ENCODE measurements at regions not wholly inside any gene's neighbourhood (a gene's known extent, or its start where the extent isn't known, plus 50 kb on each side); places are given as distances from the start of the nearest gene placed in this dataset.

GRCh38 chrX:36583674-36584073, 424.5 kb upstream of the FAM47C start:
- TF ChIP-seq EZH2phosphoT487 (IDR thresholded peaks at IDR 0.05) (no peak), CTCF (IDR thresholded peaks at IDR 0.05) (no peak)

Data from neural progenitor cell (in vitro differentiated cells).